Kidney epithelial cell (primary cell): ENCODE measurements at regions not wholly inside any gene's neighbourhood (a gene's known extent, or its start where the extent isn't known, plus 50 kb on each side); places are given as distances from the start of the nearest gene placed in this dataset.

Experiments used
- DNase-seq: peaks from one replicate; pipeline ENCODE4 v3.0.0-alpha.2; 2010; ENCODE audit warnings: low read depth
- H3K27me3 ChIP-seq: 2 replicates; pipeline ENCODE4 v1.6.0; 2011; ENCODE audit warnings: low read length; ENCODE audit not compliant: control insufficient read depth, insufficient read depth
- H3K36me3 ChIP-seq: 2 replicates; pipeline ENCODE4 v1.5.1; 2011; ENCODE audit warnings: low read length; ENCODE audit not compliant: control insufficient read depth, insufficient read depth
- H3K4me3 ChIP-seq: 2 replicates; pipeline ENCODE4 v1.5.1; 2011; ENCODE audit warnings: low read depth, mild to moderate bottlenecking, control low read depth, low read length
- TF ChIP-seq, protein P1 (sequence below): IDR thresholded peaks from 2 replicates; pipeline ENCODE4 v1.5.1; 2011; ENCODE audit warnings: mild to moderate bottlenecking, moderate library complexity, low read length, control low read depth, inconsistent platforms; ENCODE audit not compliant: insufficient read depth, poor library complexity, severe bottlenecking

DNA sequence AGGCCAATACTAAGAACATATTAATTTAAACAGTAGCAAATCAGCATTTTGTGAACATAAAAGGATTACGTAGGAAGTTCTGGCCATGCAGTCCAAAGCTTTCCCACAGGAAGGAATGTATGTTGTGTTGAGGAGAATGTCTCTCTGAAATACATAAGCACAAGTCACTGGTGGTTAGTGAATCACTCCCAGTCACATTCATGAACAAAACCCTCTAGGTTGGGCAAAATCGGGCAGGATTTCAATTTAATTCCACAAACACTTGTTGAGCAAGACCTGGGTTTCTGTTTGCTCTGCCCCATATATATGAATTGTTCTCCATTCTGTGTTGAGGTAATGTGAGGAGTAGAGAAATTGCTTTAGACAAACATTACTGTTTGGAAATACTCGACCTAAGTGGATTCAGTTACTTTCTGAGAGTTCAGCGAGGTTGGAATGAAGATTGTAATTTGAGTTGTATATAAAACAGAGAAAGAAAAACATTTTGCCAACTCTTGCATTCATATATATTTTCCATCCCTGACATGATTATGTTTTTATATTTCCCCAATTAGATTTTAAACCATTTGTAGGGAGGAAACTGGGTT lies 127.6 kb upstream of the RPS23 start:
- peaks cover 1% of the 10 kb centered on the region for H3K36me3 ChIP-seq
- TF ChIP-seq, protein P1, sequence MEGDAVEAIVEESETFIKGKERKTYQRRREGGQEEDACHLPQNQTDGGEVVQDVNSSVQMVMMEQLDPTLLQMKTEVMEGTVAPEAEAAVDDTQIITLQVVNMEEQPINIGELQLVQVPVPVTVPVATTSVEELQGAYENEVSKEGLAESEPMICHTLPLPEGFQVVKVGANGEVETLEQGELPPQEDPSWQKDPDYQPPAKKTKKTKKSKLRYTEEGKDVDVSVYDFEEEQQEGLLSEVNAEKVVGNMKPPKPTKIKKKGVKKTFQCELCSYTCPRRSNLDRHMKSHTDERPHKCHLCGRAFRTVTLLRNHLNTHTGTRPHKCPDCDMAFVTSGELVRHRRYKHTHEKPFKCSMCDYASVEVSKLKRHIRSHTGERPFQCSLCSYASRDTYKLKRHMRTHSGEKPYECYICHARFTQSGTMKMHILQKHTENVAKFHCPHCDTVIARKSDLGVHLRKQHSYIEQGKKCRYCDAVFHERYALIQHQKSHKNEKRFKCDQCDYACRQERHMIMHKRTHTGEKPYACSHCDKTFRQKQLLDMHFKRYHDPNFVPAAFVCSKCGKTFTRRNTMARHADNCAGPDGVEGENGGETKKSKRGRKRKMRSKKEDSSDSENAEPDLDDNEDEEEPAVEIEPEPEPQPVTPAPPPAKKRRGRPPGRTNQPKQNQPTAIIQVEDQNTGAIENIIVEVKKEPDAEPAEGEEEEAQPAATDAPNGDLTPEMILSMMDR: no peak
- DNase-seq: peak; percentile 97
- no peaks in the 10 kb centered on the region for H3K27me3 ChIP-seq
- no peak overlapping the region for H3K4me3 ChIP-seq

DNA sequence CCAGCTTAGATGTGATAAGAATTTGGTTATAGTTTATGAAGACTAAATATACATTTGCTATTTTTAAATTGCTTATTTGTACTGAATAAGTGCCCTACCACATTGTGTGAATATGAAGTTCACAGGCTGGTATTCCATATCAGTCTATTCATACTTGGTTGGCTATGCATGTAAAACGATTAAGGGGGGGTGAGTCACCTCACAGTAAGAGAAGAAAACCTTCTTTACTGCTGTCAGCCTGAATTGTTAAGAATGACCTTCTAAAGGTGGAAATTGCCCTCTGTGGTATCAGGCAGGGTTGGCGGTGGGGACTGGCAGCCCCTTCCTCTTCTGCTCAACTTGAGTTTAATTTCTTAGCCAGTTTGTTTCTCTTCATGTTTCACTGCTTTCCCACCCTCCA lies 127.0 kb upstream of the RPS23 start:
- TF ChIP-seq, protein P1: no peak
- Histone ChIP-seq H3K36me3 (peaks cover 1% of the 10 kb centered on the region), H3K4me3 (no peak overlapping the region), H3K27me3 (no peaks in the 10 kb centered on the region)
- no peak for DNase-seq

DNA sequence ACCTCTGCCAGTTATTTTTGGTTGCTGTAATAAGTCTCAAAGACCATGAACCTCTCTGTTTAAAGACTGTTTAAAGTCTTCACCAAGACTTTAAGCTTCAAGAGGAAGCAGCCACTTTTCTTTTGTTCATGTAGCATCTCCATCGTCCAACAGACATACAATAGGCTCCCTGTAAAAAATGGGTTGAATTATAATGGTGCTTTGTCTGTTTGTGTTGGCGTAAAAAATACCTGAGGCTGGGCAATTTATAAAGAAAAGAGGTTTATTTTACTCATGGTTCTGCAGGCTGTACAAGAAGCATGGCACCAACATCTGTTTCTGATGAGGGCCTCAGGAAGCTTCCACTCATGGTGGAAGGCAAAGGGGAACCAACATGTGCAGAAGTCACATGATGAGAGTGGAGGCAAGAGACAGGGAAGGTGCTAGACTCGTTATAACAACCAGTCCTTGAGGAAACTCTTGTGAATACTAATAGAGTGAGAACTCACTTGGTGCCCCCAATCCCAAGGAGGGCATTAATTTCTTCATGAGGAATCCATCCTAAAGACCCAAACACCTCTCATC lies 126.3 kb upstream of the RPS23 start:
- TF ChIP-seq, protein P1: no peak
- DNase-seq: no peak
- H3K27me3 ChIP-seq: no peaks in the 10 kb centered on the region
- H3K4me3 ChIP-seq: no peak overlapping the region
- peaks cover 1% of the 10 kb centered on the region for H3K36me3 ChIP-seq

DNA sequence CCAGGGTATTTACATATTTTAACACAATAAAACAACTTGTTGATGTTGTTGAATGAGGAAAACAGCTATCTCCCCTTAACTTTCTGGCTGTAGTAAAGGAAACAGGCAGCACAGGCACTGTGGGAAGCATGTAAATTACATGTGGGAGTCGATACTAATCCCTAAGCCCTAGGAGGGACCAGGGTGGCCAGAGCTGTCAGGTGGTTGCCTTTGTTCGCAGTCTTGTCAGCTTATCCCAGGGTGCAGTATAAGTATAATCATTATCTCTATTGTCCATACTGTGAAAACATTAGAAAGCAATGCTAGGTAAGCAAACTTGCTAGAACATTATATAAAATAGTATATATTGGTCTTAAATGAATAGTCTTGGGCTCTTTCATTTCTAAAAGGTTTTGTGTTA lies 125.6 kb upstream of the RPS23 start:
- DNase-seq: no peak
- TF ChIP-seq, protein P1: no peak
- Histone ChIP-seq H3K4me3 (no peak overlapping the region), H3K36me3 (peaks cover 1% of the 10 kb centered on the region), H3K27me3 (no peaks in the 10 kb centered on the region)

DNA sequence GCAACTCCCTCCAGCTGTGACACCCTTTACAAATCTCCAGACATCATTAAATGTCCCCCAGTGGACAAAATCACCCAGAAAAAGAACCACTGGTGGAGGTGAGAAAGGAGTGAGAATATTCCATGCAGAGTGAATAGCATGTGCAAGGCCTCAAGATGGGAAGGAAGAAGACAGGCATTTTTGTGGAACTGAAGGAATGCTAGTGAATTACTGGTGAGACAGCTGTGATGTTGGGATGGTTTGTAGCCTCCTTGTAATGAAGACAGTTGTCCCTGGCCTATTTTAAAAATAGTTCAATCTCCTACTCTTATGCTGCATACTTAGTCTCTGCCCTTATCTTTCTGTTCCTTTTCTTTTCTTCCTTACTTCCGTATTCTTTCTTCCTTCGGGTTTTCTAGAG lies 124.9 kb upstream of the RPS23 start:
- DNase-seq: no peak
- Histone ChIP-seq H3K27me3 (no peaks in the 10 kb centered on the region), H3K36me3 (peaks cover 1% of the 10 kb centered on the region), H3K4me3 (no peak overlapping the region)
- TF ChIP-seq, protein P1: no peak

DNA sequence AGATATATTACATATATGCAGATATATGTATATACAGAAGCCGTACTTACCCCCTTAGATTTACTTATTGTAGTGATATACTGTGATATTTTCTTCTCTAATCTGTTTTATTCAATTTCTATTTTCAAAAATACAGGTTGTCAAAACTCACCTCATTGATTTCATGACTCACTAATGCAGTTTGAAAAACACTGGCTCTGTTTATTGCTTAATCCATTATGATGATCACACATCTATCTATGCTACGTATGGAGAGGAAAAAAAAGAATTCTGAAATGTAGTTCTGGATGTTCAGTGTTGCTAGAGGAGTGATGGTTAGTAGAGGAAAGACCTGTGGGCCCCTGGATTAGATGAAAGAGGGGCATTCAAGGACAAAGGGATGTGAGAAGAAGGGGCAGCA lies 121.0 kb upstream of the RPS23 start:
- TF ChIP-seq, protein P1: no peak
- DNase-seq: no peak
- Histone ChIP-seq H3K4me3 (no peak overlapping the region), H3K36me3 (peaks cover 1% of the 10 kb centered on the region), H3K27me3 (no peaks in the 10 kb centered on the region)
